BJ (cell line): ENCODE measurements at regions not wholly inside any gene's neighbourhood (a gene's known extent, or its start where the extent isn't known, plus 50 kb on each side); places are given as distances from the start of the nearest gene placed in this dataset.

Experiments used
- CTCF ChIA-PET: fragments of 350-600 bp; formaldehyde crosslinking; extraction: SDS; loops from one replicate; lab custom pipeline; 2021; ENCODE audit warnings: antibody characterized with exemption, inconsistent platforms; lab: Yijun Ruan, JAX
- POLR2A ChIA-PET: fragments of 300-600 bp; sonication (Branson Sonifier 250); formaldehyde crosslinking; extraction: SDS; loops from one replicate; lab custom pipeline; 2021; ENCODE audit warnings: antibody characterized with exemption; lab: Charles Lee
- DNase-seq: peaks from one replicate; pipeline ENCODE4 v3.0.0-alpha.2; 2011; ENCODE audit warnings: low read depth
- H3K27me3 ChIP-seq: 2 replicates; pipeline ENCODE4 v1.6.0; 2011; ENCODE audit warnings: low read length; ENCODE audit not compliant: control insufficient read depth, insufficient read depth
- H3K36me3 ChIP-seq: 2 replicates; pipeline ENCODE4 v1.5.1; 2011; ENCODE audit warnings: low read length; ENCODE audit not compliant: control insufficient read depth, insufficient read depth
- H3K4me3 ChIP-seq: 2 replicates; pipeline ENCODE4 v1.5.1; 2011; ENCODE audit warnings: low read depth, mild to moderate bottlenecking, control low read depth, low read length
- TF ChIP-seq, protein P1 (sequence below): IDR thresholded peaks from 2 replicates; pipeline ENCODE4 v1.5.1; 2011; ENCODE audit warnings: low read depth, mild to moderate bottlenecking, control low read depth, inconsistent platforms, low read length, moderate library complexity; ENCODE audit not compliant: insufficient read depth

GRCh38 chr2:65856928-65857327 is 424.5 kb upstream of the SPRED2 start:
- DNase-seq: no peak
- TF ChIP-seq, protein P1, sequence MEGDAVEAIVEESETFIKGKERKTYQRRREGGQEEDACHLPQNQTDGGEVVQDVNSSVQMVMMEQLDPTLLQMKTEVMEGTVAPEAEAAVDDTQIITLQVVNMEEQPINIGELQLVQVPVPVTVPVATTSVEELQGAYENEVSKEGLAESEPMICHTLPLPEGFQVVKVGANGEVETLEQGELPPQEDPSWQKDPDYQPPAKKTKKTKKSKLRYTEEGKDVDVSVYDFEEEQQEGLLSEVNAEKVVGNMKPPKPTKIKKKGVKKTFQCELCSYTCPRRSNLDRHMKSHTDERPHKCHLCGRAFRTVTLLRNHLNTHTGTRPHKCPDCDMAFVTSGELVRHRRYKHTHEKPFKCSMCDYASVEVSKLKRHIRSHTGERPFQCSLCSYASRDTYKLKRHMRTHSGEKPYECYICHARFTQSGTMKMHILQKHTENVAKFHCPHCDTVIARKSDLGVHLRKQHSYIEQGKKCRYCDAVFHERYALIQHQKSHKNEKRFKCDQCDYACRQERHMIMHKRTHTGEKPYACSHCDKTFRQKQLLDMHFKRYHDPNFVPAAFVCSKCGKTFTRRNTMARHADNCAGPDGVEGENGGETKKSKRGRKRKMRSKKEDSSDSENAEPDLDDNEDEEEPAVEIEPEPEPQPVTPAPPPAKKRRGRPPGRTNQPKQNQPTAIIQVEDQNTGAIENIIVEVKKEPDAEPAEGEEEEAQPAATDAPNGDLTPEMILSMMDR: no peak
- Histone ChIP-seq H3K36me3 (no peaks in the 10 kb centered on the region), H3K27me3 (no peaks in the 10 kb centered on the region), H3K4me3 (no peak overlapping the region)
- POLR2A ChIA-PET: no interaction called here
- CTCF ChIA-PET: no interaction called here

GRCh38 chr2:65856423-65856822 is 424.0 kb upstream of the SPRED2 start:
- POLR2A ChIA-PET: no interaction called here

GRCh38 chr2:65850695-65851094 is 418.3 kb upstream of the SPRED2 start:
- Histone ChIP-seq H3K4me3 (no peak overlapping the region), H3K27me3 (no peaks in the 10 kb centered on the region; the same call in 1 of the 2 replicates), H3K36me3 (no peaks in the 10 kb centered on the region)
- ChIA-PET CTCF (no interaction called here), POLR2A (no interaction called here)
- DNase-seq: no peak
- TF ChIP-seq, protein P1: no peak

More at GRCh38 chr2:65856423-65856822, 424.0 kb upstream of the SPRED2 start:
- TF ChIP-seq, protein P1: no peak
- no peaks in the 10 kb centered on the region; the same call in 1 of the 2 replicates for H3K27me3 ChIP-seq
- H3K36me3 ChIP-seq: no peaks in the 10 kb centered on the region
- no peak overlapping the region for H3K4me3 ChIP-seq
- DNase-seq: no peak
- CTCF ChIA-PET: no interaction called here

DNA sequence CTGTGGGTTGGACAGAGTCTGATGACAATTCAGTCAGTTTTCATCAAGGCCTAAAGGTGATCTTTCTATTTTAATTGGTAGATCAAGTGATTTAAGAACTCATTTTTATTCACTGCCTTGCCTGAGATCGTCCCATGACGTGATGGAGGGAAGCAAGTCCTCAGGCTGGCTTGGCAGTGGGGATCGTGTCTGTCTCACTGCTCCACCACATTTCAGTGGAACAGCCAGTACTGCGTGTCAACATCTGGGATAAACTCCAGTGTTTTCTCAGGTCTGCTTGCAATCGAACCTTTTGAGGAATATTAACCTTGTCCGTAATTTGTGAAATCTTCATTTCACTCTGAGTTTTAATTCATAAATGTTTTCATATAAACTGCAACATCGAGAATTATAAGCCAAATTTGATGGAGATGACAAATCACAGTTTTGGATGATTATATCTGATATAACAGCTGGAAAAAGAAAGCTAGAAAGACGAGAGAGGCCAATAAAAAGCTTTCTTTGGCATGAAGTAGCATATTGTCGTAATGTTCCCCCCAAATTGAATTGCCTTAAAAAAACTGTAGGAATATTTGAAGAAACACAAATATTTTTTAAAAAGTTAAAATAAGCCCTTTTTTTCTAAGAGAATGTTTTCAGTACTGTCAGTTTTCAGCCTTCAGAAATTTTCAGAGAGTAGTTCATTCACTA is 414.7 kb upstream of the SPRED2 start:
- DNase-seq: no peak
- Histone ChIP-seq H3K36me3 (no peaks in the 10 kb centered on the region), H3K4me3 (no peak overlapping the region), H3K27me3 (no peaks in the 10 kb centered on the region; the same call in 1 of the 2 replicates)
- TF ChIP-seq, protein P1: no peak
- ChIA-PET POLR2A (no interaction called here), CTCF (interaction anchor here (1.4 kb wide), 1 partner anchor 10 kb away, joined by 3 read pairs; no protein-coding TSS in a partner anchor)

- TF ChIP-seq, protein P1: no peak
These were observed 413.2 kb upstream of the SPRED2 start for GRCh38 chr2:65845442-65846182.

More at GRCh38 chr2:65845442-65846182, 413.2 kb upstream of the SPRED2 start:
- no peaks in the 10 kb centered on the region; the same call in 1 of the 2 replicates for H3K27me3 ChIP-seq
- ChIA-PET POLR2A (no interaction called here), CTCF (no interaction called here)
- no peak for DNase-seq
- H3K36me3 ChIP-seq: no peaks in the 10 kb centered on the region
- H3K4me3 ChIP-seq: no peak overlapping the region
